ENCODE measurements at regions not wholly inside any gene's neighbourhood (a gene's known extent, or its start where the extent isn't known, plus 50 kb on each side); places are given as distances from the start of the nearest gene placed in this dataset.

GRCh38 chr9:88074931-88075330 is 63.3 kb downstream of the SPATA31C2 start:
- Histone ChIP-seq H3K4me3 (ENCODE audit: low read length in 2 of 2) (no peak overlapping the region), H3K4me2 (ENCODE audit: insufficient read depth, low read length, poor library complexity, severe bottlenecking) (no peak overlapping the region), H2AK5ac (ENCODE audit: low read depth, low read length) (no peak overlapping the region), H2AFZ (ENCODE audit: low read length) (no peak overlapping the region), H3K9ac (ENCODE audit: low read depth, low read length, poor library complexity) (no peak overlapping the region), H3K36me3 (replicated peaks in 1 of 2; ENCODE audit: control insufficient read depth in 2 of 2, insufficient read depth in 2 of 2, low read length in 2 of 2) (no peaks in the 10 kb centered on the region), H2BK12ac (ENCODE audit: low read length) (no peak overlapping the region), H3K18ac (ENCODE audit: low read length) (no peak overlapping the region), H3K79me1 (ENCODE audit: low read depth, low read length) (no peaks in the 10 kb centered on the region), H3K27ac (replicated peaks; ENCODE audit: low read length) (no peak overlapping the region), H3K4ac (ENCODE audit: low read length) (no peak overlapping the region), H3K14ac (ENCODE audit: low read length) (no peak overlapping the region), H2BK5ac (ENCODE audit: low read length) (no peak overlapping the region), H2BK120ac (ENCODE audit: low read depth, low read length) (no peak overlapping the region), H3K27me3 (ENCODE audit: control insufficient read depth in 3 of 3, insufficient read depth in 3 of 3, low read depth in 1 of 3, low read length in 3 of 3) (peaks cover 0 to 38% (median 7%) of the 10 kb centered on the region in 3 experiments), H4K91ac (ENCODE audit: low read depth, low read length, poor library complexity) (no peak overlapping the region), H4K8ac (ENCODE audit: low read depth, low read length) (no peak overlapping the region), H3K23ac (ENCODE audit: low read depth, low read length, poor library complexity) (no peak overlapping the region), H3K9me3 (replicated peaks in 1 of 2; ENCODE audit: control insufficient read depth in 2 of 2, insufficient read depth in 1 of 2, low read depth in 1 of 2, low read length in 2 of 2) (peaks cover 0 to 1% of the 10 kb centered on the region in 2 donors), H2BK15ac (ENCODE audit: low read length) (no peak overlapping the region), H3K4me1 (ENCODE audit: control insufficient read depth in 2 of 2, insufficient read depth in 1 of 2, low read depth in 1 of 2, low read length in 2 of 2) (peaks cover 3 to 6% of the 10 kb centered on the region in 2 donors)
- DNase-seq (ENCODE audit: low spot score) = no peak
- no CpG with 5 or more reads among the region's 5 CpGs for WGBS, 2 donors (ENCODE audit: extremely low coverage in 2 of 2, insufficient read length in 2 of 2, insufficient replicate concordance in 1 of 2)

DNA sequence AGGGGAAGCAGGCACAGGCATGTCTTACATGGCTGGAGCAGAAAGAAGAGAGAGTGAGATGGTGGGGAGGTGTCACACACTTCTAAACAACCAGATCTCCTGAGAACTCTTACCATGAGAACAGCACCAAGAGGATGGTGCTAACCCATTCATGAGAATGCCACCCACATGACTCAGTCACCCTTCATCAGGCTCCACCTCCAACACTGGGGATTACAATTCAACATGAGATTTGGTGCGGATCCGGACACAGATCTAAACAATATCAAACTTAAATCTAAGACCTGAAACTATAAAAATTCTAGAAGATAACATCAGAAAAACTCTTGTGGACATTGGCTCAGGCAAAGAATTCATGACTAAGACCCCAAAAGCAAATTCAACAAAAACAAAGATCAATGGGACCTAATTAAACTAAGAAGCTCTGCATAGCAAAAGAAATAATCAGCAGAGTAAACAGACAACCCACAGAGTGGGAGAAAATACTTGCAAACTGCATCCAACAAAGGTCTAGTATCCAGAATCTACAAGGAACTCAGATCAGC is 65.4 kb downstream of the SPATA31C2 start:
- Histone ChIP-seq H3K4me1 (ENCODE audit: control insufficient read depth in 2 of 2, insufficient read depth in 1 of 2, low read depth in 1 of 2, low read length in 2 of 2) (peaks cover 3 to 6% of the 10 kb centered on the region in 2 donors), H3K18ac (ENCODE audit: low read length) (no peak overlapping the region), H3K23ac (ENCODE audit: low read depth, low read length, poor library complexity) (no peak overlapping the region), H2AK5ac (ENCODE audit: low read depth, low read length) (no peak overlapping the region), H3K27me3 (ENCODE audit: control insufficient read depth in 3 of 3, insufficient read depth in 3 of 3, low read depth in 1 of 3, low read length in 3 of 3) (peaks cover 0 to 33% (median 7%) of the 10 kb centered on the region in 3 experiments), H2BK120ac (ENCODE audit: low read depth, low read length) (no peak overlapping the region), H3K4me3 (ENCODE audit: low read length in 2 of 2) (no peak overlapping the region), H2BK15ac (ENCODE audit: low read length) (no peak overlapping the region), H4K91ac (ENCODE audit: low read depth, low read length, poor library complexity) (no peak overlapping the region), H2BK5ac (ENCODE audit: low read length) (no peak overlapping the region), H3K4me2 (ENCODE audit: insufficient read depth, low read length, poor library complexity, severe bottlenecking) (no peak overlapping the region), H3K4ac (ENCODE audit: low read length) (no peak overlapping the region), H3K27ac (replicated peaks; ENCODE audit: low read length) (no peak overlapping the region), H3K14ac (ENCODE audit: low read length) (no peak overlapping the region), H2AFZ (ENCODE audit: low read length) (no peak overlapping the region), H3K9ac (ENCODE audit: low read depth, low read length, poor library complexity) (no peak overlapping the region), H3K9me3 (replicated peaks in 1 of 2; ENCODE audit: control insufficient read depth in 2 of 2, insufficient read depth in 1 of 2, low read depth in 1 of 2, low read length in 2 of 2) (peaks cover 0 to 1% of the 10 kb centered on the region in 2 donors), H4K8ac (ENCODE audit: low read depth, low read length) (no peak overlapping the region), H3K36me3 (replicated peaks in 1 of 2; ENCODE audit: control insufficient read depth in 2 of 2, insufficient read depth in 2 of 2, low read length in 2 of 2) (no peaks in the 10 kb centered on the region), H3K79me1 (ENCODE audit: low read depth, low read length) (no peaks in the 10 kb centered on the region), H2BK12ac (ENCODE audit: low read length) (no peak overlapping the region)
- WGBS, 2 donors (ENCODE audit: extremely low coverage in 2 of 2, insufficient read length in 2 of 2, insufficient replicate concordance in 1 of 2) = no CpG with 5 or more reads among the region's 2 CpGs
- no peak for DNase-seq (ENCODE audit: low spot score)

- no peak overlapping the region for H3K14ac ChIP-seq (ENCODE audit: low read length)
- H3K79me1 ChIP-seq (ENCODE audit: low read depth, low read length) = no peaks in the 10 kb centered on the region
- DNase-seq (ENCODE audit: low spot score) = no peak
- H3K27me3 ChIP-seq (ENCODE audit: control insufficient read depth in 3 of 3, insufficient read depth in 3 of 3, low read depth in 1 of 3, low read length in 3 of 3) = peaks cover 0 to 20% (median 7%) of the 10 kb centered on the region in 3 experiments
- no peak overlapping the region for H3K23ac ChIP-seq (ENCODE audit: low read depth, low read length, poor library complexity)
- no peaks in the 10 kb centered on the region for H3K36me3 ChIP-seq (replicated peaks in 1 of 2; ENCODE audit: control insufficient read depth in 2 of 2, insufficient read depth in 2 of 2, low read length in 2 of 2)
- H4K8ac ChIP-seq (ENCODE audit: low read depth, low read length) = no peak overlapping the region
- H3K18ac ChIP-seq (ENCODE audit: low read length) = no peak overlapping the region
- H3K9ac ChIP-seq (ENCODE audit: low read depth, low read length, poor library complexity) = no peak overlapping the region
- WGBS, 2 donors (ENCODE audit: extremely low coverage in 2 of 2, insufficient read length in 2 of 2, insufficient replicate concordance in 1 of 2) = no CpG with 5 or more reads among the region's 2 CpGs
- H3K4me3 ChIP-seq (ENCODE audit: low read length in 2 of 2) = no peak overlapping the region
- no peak overlapping the region for H3K4ac ChIP-seq (ENCODE audit: low read length)
- H2BK5ac ChIP-seq (ENCODE audit: low read length) = no peak overlapping the region
- peaks cover 2 to 3% of the 10 kb centered on the region in 2 donors for H3K4me1 ChIP-seq (ENCODE audit: control insufficient read depth in 2 of 2, insufficient read depth in 1 of 2, low read depth in 1 of 2, low read length in 2 of 2)
- H3K9me3 ChIP-seq (replicated peaks in 1 of 2; ENCODE audit: control insufficient read depth in 2 of 2, insufficient read depth in 1 of 2, low read depth in 1 of 2, low read length in 2 of 2) = peaks cover 0 to 1% of the 10 kb centered on the region in 2 donors
- no peak overlapping the region for H3K4me2 ChIP-seq (ENCODE audit: insufficient read depth, low read length, poor library complexity, severe bottlenecking)
- H2BK12ac ChIP-seq (ENCODE audit: low read length) = no peak overlapping the region
- H3K27ac ChIP-seq (replicated peaks; ENCODE audit: low read length) = no peak overlapping the region
- no peak overlapping the region for H4K91ac ChIP-seq (ENCODE audit: low read depth, low read length, poor library complexity)
- no peak overlapping the region for H2BK120ac ChIP-seq (ENCODE audit: low read depth, low read length)
- H2BK15ac ChIP-seq (ENCODE audit: low read length) = no peak overlapping the region
- H2AFZ ChIP-seq (ENCODE audit: low read length) = no peak overlapping the region
- H2AK5ac ChIP-seq (ENCODE audit: low read depth, low read length) = no peak overlapping the region
Observed at GRCh38 chr9:88071331-88071730, 66.9 kb downstream of the SPATA31C2 start.

DNA sequence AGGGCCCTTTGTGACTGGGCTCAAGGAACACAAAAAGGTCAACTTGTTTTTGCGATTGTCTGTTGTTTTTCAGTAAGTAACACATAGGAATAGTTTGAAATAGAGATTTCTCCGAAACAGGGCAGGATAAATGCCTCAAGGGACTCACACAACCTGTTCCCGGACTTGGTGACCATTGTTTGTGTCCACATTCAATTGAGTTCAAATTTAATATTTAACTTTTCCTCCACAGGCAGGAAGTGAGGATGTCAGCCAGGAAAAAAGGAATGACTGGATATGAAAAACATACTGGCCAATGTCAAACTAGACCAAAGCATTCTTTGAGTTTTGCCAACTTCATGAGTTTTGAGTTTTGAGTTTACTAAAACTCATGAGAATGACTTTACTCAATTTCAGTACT is 72.7 kb downstream of the SPATA31C2 start:
- H3K23ac ChIP-seq (ENCODE audit: low read depth, low read length, poor library complexity) = no peak overlapping the region
- no peak overlapping the region for H3K4me3 ChIP-seq (ENCODE audit: low read length in 2 of 2)
- H2AK5ac ChIP-seq (ENCODE audit: low read depth, low read length) = no peak overlapping the region
- no peak overlapping the region for H2AFZ ChIP-seq (ENCODE audit: low read length)
- H3K14ac ChIP-seq (ENCODE audit: low read length) = no peak overlapping the region
- H2BK15ac ChIP-seq (ENCODE audit: low read length) = no peak overlapping the region
- H3K27me3 ChIP-seq (ENCODE audit: control insufficient read depth in 3 of 3, insufficient read depth in 3 of 3, low read depth in 1 of 3, low read length in 3 of 3) = no peaks in the 10 kb centered on the region
- no peak overlapping the region for H2BK12ac ChIP-seq (ENCODE audit: low read length)
- H3K9me3 ChIP-seq (replicated peaks in 1 of 2; ENCODE audit: control insufficient read depth in 2 of 2, insufficient read depth in 1 of 2, low read depth in 1 of 2, low read length in 2 of 2) = no peaks in the 10 kb centered on the region
- no peaks in the 10 kb centered on the region for H3K79me1 ChIP-seq (ENCODE audit: low read depth, low read length)
- H2BK120ac ChIP-seq (ENCODE audit: low read depth, low read length) = no peak overlapping the region
- H3K4me1 ChIP-seq (ENCODE audit: control insufficient read depth in 2 of 2, insufficient read depth in 1 of 2, low read depth in 1 of 2, low read length in 2 of 2) = no peaks in the 10 kb centered on the region
- no peak overlapping the region for H4K8ac ChIP-seq (ENCODE audit: low read depth, low read length)
- H3K18ac ChIP-seq (ENCODE audit: low read length) = no peak overlapping the region
- no peak overlapping the region for H3K27ac ChIP-seq (replicated peaks; ENCODE audit: low read length)
- H2BK5ac ChIP-seq (ENCODE audit: low read length) = no peak overlapping the region
- no peaks in the 10 kb centered on the region for H3K36me3 ChIP-seq (replicated peaks in 1 of 2; ENCODE audit: control insufficient read depth in 2 of 2, insufficient read depth in 2 of 2, low read length in 2 of 2)
- WGBS, 2 donors (ENCODE audit: extremely low coverage in 2 of 2, insufficient read length in 2 of 2, insufficient replicate concordance in 1 of 2) = no CpG with 5 or more reads among the region's 3 CpGs
- H4K91ac ChIP-seq (ENCODE audit: low read depth, low read length, poor library complexity) = no peak overlapping the region
- no peak for DNase-seq (ENCODE audit: low spot score)
- no peak overlapping the region for H3K9ac ChIP-seq (ENCODE audit: low read depth, low read length, poor library complexity)
- no peak overlapping the region for H3K4ac ChIP-seq (ENCODE audit: low read length)
- H3K4me2 ChIP-seq (ENCODE audit: insufficient read depth, low read length, poor library complexity, severe bottlenecking) = no peak overlapping the region

Measured in neuronal stem cell (in vitro differentiated cells).